ENCODE measurements at regions not wholly inside any gene's neighbourhood (a gene's known extent, or its start where the extent isn't known, plus 50 kb on each side); places are given as distances from the start of the nearest gene placed in this dataset.

DNA sequence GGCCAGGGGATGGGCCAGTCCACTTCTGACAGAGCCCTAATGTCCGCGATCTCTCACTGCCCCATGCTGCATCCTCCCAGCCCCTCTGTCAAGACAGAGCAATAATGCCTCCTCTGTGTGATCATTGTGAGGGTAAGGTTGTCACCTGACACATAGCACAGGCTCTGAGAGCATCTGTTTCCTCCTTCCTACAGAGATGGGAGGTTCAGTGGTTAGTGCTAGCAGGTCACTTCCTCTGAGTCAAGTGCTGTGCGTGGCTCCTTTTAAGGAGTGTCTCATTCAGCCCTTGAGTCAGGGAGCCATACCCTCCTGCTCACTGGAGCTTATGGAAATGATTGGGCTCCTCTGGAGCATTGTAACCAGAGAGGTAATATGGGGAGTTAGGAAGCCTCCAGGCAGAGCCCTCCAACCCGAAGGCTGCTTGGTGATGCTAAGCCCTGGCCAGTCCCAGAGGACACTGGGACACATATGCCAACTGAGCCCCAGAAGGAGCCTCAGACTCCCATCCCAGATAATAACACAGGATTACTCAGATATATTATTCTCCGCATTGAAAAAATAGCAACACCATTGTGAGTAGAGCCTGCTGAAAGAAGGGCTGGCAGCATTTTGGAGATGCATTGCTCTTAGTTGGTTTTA, 189.0 kb downstream of the GALNT1 start:
- Histone ChIP-seq H3K9me3 (ENCODE audit: control insufficient read depth, insufficient read depth, low read length) (no peaks in the 10 kb centered on the region), H3K4me1 (ENCODE audit: insufficient read depth, low read length) (peaks cover 8% of the 10 kb centered on the region), H3K36me3 (ENCODE audit: insufficient read depth, low read length) (no peaks in the 10 kb centered on the region), H3K9ac (ENCODE audit: low read depth, low read length) (no peak overlapping the region)

DNA sequence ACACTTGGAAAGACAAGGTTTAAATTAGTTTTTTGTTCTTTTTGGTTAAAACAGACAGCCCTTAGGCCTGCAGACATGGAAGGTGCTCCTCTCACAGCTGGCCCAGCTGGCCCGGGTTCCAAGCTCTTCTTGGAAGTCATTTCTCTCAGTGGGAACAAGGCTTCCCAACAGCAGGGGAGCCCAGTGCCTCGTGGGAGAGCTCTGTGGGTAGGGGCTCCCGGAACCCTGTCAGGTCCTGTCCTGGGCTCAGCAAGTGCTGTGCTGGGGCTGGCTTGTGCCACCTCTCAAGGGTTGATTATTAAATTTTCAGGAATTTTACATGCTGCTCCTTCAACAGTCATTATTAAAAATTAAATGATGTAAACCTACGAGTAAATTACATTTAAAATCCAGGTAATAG, 189.6 kb downstream of the GALNT1 start:
- H3K9ac ChIP-seq (ENCODE audit: low read depth, low read length): no peak overlapping the region
- H3K4me1 ChIP-seq (ENCODE audit: insufficient read depth, low read length): peaks cover 8% of the 10 kb centered on the region
- H3K9me3 ChIP-seq (ENCODE audit: control insufficient read depth, insufficient read depth, low read length): no peaks in the 10 kb centered on the region
- no peaks in the 10 kb centered on the region for H3K36me3 ChIP-seq (ENCODE audit: insufficient read depth, low read length)

DNA sequence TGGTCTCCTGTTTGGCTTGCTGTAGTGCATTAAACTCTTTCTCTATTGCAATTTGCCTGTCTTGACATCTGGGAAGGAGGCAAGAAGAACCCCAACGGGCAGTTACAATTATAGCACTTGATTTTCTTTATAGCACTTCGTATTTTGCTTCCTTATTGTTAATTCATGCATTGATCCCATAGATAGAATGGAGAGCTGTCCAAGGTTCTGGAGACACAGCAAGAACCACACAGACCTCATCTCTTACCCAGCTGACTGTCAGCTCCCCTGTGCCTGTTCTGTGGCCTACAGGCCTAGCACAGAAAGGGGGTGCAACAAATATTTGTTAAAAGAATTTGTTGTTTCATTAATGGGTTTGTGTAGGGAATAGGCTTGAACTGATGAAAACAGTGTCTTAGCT, 194.3 kb downstream of the GALNT1 start:
- Histone ChIP-seq H3K36me3 (ENCODE audit: insufficient read depth, low read length) (no peaks in the 10 kb centered on the region), H3K4me1 (ENCODE audit: insufficient read depth, low read length) (peaks cover 2% of the 10 kb centered on the region), H3K9ac (ENCODE audit: low read depth, low read length) (no peak overlapping the region), H3K9me3 (ENCODE audit: control insufficient read depth, insufficient read depth, low read length) (no peaks in the 10 kb centered on the region)

DNA sequence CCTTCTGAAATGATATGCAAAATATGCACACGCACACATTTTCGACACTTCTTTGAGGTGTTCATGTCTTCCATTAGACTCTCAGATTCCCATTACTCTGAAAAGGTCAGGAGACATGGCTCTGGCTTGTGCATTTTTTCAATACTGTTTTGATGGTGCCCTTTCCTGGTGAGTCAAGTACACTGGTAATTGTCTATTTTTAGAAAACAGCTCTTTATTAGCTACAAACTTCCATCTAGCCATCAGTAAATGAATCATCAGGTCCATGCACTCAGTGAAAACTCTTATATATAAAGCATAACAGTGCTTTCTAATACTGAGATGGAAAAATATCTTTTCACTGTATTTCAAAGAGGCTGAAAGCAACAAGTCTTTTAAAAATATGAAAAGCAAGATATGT, 194.9 kb downstream of the GALNT1 start:
- no peak overlapping the region for H3K9ac ChIP-seq (ENCODE audit: low read depth, low read length)
- H3K9me3 ChIP-seq (ENCODE audit: control insufficient read depth, insufficient read depth, low read length): no peaks in the 10 kb centered on the region
- no peaks in the 10 kb centered on the region for H3K36me3 ChIP-seq (ENCODE audit: insufficient read depth, low read length)
- H3K4me1 ChIP-seq (ENCODE audit: insufficient read depth, low read length): peaks cover 3% of the 10 kb centered on the region; the same call in 1 of the 2 replicates

DNA sequence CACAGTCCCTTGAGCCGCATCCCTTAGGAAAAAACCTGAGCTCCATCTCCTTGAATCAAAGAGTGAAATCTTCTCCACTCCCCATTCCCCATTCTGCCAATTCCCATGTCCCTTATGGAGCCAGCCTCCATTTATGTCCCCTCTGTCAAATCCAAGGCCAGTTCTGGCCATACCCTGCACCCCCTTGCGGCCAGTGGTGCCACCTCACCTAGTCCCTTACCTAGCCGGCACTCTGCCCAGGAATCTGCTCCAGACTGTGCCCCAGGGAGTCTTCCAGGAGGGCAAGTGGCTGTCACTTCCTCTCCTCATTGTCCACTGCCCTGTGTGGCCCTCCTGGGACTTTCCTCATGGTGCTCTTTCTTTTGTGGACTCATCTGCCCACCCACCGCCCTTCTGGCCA, 195.4 kb upstream of the RMP24 start:
- Histone ChIP-seq H3K9ac (ENCODE audit: low read depth, low read length) (no peak overlapping the region), H3K36me3 (ENCODE audit: insufficient read depth, low read length) (no peaks in the 10 kb centered on the region), H3K4me1 (ENCODE audit: insufficient read depth, low read length) (peaks cover 3% of the 10 kb centered on the region; the same call in 1 of the 2 replicates), H3K9me3 (ENCODE audit: control insufficient read depth, insufficient read depth, low read length) (no peaks in the 10 kb centered on the region)

DNA sequence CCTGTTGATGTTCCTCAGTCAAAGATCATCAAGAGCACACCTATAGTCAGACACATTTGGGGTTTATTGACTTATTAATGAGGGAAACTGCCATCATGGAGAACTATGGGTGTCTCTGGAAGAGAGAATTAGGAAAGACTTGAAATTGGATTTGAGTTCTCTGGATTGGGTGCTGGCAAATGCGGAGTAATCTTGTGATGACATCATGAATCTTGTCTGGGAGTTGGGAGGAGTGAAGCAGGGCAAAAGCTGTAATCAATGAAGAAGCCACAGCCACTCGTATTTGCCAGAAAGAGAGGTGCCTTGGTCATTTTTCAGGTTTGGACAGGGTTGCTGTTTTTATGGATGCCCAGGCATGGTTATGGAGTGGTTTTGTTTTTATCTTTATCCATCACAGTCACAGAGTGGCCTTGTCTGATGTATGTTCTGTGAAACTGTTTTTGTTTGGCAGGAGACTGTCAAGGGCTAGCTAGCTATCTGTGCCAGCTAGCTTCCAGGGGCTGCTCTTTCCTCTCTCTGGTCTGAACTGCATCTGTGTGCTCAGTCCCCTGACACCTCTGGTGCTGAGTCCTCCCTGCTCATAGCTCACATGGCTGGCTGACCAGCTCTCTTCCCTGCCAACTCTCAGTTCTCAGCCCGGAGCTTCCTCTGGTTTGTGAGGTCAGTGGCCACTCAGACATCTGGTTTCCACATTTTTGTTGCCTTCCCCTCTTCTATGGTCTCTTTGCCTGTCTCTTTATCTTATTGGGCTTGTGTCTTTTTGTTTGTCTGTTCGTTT, 193.4 kb upstream of the RMP24 start:
- no peaks in the 10 kb centered on the region for H3K36me3 ChIP-seq (ENCODE audit: insufficient read depth, low read length)
- no peak overlapping the region for H3K9ac ChIP-seq (ENCODE audit: low read depth, low read length)
- no peaks in the 10 kb centered on the region for H3K9me3 ChIP-seq (ENCODE audit: control insufficient read depth, insufficient read depth, low read length)
- peaks cover 12% of the 10 kb centered on the region for H3K4me1 ChIP-seq (ENCODE audit: insufficient read depth, low read length)

DNA sequence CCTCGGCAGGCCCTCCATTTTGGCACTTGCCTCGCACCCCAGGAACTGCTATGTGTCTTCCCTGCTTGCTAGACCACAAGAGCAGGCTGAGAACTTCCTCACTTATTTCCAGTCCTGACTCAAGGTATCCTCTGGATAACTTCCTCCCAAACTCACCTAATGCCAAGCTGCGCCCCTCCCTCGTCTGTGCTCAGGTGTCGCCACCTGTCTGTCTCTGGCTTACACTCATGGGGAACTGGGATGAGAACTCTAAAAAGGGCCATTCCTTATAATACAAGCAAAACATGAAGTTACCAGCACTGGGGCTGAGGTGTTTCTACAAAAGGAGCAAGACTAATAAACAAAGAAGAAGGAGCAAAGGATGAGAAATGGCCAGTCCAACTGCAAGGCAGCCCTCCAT, 191.5 kb upstream of the RMP24 start:
- Histone ChIP-seq H3K36me3 (ENCODE audit: insufficient read depth, low read length) (no peaks in the 10 kb centered on the region), H3K9ac (ENCODE audit: low read depth, low read length) (no peak overlapping the region), H3K9me3 (ENCODE audit: control insufficient read depth, insufficient read depth, low read length) (no peaks in the 10 kb centered on the region), H3K4me1 (ENCODE audit: insufficient read depth, low read length) (peaks cover 16% of the 10 kb centered on the region)

DNA sequence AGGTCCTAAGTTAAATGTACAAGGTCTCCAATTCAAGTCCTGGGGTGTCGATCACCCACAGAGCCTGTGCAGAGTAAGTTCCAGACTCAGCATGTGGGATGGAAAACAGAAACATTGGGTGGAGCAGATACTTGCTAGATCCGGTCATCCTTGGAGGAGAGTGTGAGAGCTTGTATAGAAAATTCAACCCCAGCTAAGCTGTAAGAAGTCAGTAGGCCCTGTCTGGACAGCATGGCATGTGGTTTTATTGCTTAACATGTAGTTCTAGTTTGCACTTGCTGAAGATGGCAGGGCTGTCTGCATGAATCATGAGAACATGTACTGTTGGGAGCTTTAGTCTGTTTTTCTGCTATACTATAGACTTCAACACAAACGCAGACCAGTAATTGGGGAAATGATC, 189.6 kb upstream of the RMP24 start:
- Histone ChIP-seq H3K9me3 (ENCODE audit: control insufficient read depth, insufficient read depth, low read length) (no peaks in the 10 kb centered on the region), H3K4me1 (ENCODE audit: insufficient read depth, low read length) (peaks cover 16% of the 10 kb centered on the region), H3K9ac (ENCODE audit: low read depth, low read length) (no peak overlapping the region), H3K36me3 (ENCODE audit: insufficient read depth, low read length) (no peaks in the 10 kb centered on the region)

DNA sequence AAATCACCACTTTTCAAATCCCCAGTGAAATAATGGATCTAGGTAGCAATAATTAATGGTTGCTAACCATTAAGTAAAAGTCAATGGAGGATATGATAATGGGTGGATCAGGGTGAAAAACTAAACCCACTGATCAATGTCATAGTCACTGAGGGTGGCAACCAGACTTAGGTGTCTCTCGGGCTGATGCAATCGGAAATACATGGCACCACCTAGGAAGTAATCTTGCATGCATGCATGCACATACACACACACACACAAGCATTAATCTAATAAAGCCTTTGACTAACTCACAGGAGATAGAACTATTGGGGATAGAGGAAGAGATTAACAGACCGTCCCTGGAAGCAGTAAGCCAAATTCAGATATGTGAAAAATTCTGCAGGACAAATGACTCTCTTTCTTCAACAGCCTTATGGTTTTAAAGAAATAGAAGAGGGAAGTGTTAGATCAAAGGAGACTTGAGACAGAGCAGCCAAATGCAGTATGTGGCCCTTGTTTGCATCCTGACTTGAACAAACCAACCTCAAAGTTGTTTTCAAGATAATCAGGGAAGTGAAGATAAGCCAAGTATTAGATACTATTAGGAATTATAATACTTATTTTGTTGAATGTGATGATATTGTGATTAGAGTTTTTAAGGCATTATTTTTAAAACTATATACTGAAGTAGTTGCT, 186.0 kb upstream of the RMP24 start:
- Histone ChIP-seq H3K36me3 (ENCODE audit: insufficient read depth, low read length) (no peaks in the 10 kb centered on the region), H3K9ac (ENCODE audit: low read depth, low read length) (no peak overlapping the region), H3K9me3 (ENCODE audit: control insufficient read depth, insufficient read depth, low read length) (0 out of 2 replicates have a peak, but pooled peaks cover 2% of the 10 kb centered on the region), H3K4me1 (ENCODE audit: insufficient read depth, low read length) (peaks cover 12% of the 10 kb centered on the region)

DNA sequence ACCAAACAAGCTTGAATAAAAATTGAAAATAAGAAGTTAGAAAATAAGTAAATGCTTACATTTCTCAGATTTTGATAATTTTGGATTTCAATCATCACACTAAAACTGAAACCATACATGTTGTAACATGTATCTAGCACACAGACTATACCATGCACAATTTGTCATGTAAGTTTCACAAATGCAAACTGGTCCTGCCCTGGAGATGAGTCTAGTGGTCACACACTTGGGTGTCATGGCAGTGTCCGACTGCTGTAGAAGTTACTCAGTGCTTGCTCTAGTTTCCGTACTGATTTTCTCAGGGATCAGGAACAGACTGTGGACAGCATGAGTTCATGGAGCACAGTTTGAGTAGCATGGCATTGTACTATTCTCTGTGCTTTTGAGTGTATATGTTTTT, 182.9 kb upstream of the RMP24 start:
- no peaks in the 10 kb centered on the region for H3K36me3 ChIP-seq (ENCODE audit: insufficient read depth, low read length)
- H3K9ac ChIP-seq (ENCODE audit: low read depth, low read length): no peak overlapping the region
- H3K9me3 ChIP-seq (ENCODE audit: control insufficient read depth, insufficient read depth, low read length): 0 out of 2 replicates have a peak, but pooled peaks cover 2% of the 10 kb centered on the region
- H3K4me1 ChIP-seq (ENCODE audit: insufficient read depth, low read length): peaks cover 3% of the 10 kb centered on the region; the same call in 1 of the 2 replicates

DNA sequence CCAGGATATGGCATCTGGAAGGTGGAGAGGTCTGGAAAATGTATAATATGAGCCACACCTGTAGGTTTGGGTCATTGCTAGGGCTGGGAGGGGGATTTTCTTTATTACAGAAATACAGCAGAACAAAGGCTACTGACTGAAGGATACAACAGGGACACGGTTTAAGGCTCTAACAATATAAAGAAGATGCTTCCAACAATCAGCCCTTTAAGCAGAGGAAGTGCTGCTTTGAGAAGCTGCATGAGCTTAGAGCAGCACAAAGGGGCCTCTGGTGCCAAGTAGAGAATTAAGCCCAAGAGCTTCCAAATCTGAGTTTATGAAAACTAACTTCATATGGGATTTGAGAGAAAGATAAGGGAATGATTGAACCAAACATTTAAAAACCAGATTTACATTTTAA, 174.5 kb upstream of the RMP24 start:
- no peaks in the 10 kb centered on the region for H3K9me3 ChIP-seq (ENCODE audit: control insufficient read depth, insufficient read depth, low read length)
- H3K4me1 ChIP-seq (ENCODE audit: insufficient read depth, low read length): peaks cover 3% of the 10 kb centered on the region; the same call in 1 of the 2 replicates
- H3K9ac ChIP-seq (ENCODE audit: low read depth, low read length): no peak overlapping the region; the same call in 1 of the 2 replicates
- H3K36me3 ChIP-seq (ENCODE audit: insufficient read depth, low read length): no peaks in the 10 kb centered on the region; the same call in 1 of the 2 replicates

DNA sequence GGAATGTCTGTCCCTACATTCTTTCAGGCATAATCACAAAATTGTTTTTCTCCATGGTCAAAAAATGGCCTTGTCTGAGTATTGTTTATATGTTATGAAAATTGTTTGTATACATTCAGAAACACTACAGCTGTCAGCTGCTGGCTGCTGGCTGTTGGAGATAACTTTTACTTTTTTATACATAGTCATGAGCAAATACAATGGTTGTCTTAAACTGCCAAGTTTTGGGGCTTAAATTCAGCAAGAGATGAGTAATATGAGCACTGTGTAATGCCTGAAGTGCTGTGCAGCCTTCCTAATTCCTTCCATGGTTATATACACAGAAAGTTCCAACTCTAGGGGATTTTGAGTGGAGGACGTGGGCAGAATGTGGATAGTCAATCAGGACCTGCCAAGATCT, 168.9 kb upstream of the RMP24 start:
- Histone ChIP-seq H3K36me3 (ENCODE audit: insufficient read depth, low read length) (no peaks in the 10 kb centered on the region; the same call in 1 of the 2 replicates), H3K9me3 (ENCODE audit: control insufficient read depth, insufficient read depth, low read length) (no peaks in the 10 kb centered on the region; the same call in 1 of the 2 replicates), H3K4me1 (ENCODE audit: insufficient read depth, low read length) (peaks cover under 1% of the 10 kb centered on the region; the same call in 1 of the 2 replicates), H3K9ac (ENCODE audit: low read depth, low read length) (no peak overlapping the region)

DNA sequence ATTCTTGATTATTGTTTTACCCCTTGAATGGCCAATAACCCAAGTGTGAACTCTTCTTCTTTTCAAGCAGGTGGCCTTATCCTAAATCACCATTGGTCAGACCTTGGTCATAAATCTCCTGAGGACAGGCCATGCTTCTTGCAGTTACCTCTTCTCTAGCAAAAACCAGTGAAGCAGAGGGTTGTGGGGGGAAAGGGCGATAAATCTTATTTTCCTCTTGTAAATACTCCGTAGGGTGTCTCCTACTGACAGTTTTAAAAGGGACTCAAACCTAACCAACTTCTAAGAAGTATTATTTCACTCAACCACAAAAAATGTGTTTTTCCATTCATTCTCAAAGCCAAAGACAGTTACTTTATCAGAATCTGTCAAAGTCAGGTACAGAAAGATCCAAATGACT, 168.1 kb upstream of the RMP24 start:
- Histone ChIP-seq H3K9me3 (ENCODE audit: control insufficient read depth, insufficient read depth, low read length) (no peaks in the 10 kb centered on the region; the same call in 1 of the 2 replicates), H3K9ac (ENCODE audit: low read depth, low read length) (no peak overlapping the region), H3K36me3 (ENCODE audit: insufficient read depth, low read length) (no peaks in the 10 kb centered on the region; the same call in 1 of the 2 replicates), H3K4me1 (ENCODE audit: insufficient read depth, low read length) (no peaks in the 10 kb centered on the region)

DNA sequence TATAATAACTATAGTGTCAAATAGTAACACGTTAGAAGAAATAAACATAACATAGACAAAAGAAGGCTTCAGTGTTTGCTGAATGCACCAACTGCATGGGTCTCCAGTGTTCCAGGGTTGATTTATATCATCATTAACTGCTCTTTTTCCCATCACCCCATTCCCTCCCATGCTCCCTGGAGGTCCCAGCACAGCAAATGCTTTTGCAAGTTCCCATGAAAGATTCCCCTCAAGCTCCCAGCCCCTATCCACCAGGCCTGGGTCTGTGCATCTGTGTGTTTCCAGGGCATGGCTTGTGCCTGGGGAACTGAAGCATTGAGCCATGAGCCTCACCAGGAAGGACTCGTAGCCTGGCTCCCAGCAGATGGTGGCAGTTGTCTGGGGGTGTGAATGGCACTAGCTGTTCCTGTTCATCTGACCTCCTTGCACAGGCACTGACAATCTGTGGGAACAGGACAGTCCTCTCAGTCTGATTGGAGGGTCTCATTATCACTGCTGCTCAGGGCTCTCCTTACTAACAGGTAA, 164.6 kb upstream of the RMP24 start:
- Histone ChIP-seq H3K9me3 (ENCODE audit: control insufficient read depth, insufficient read depth, low read length) (no peaks in the 10 kb centered on the region; the same call in 1 of the 2 replicates), H3K9ac (ENCODE audit: low read depth, low read length) (no peak overlapping the region), H3K4me1 (ENCODE audit: insufficient read depth, low read length) (no peaks in the 10 kb centered on the region), H3K36me3 (ENCODE audit: insufficient read depth, low read length) (no peaks in the 10 kb centered on the region)

All from ES-I3 (cell line).